CD4-positive, alpha-beta T cell (primary cell): ENCODE measurements at regions not wholly inside any gene's neighbourhood (a gene's known extent, or its start where the extent isn't known, plus 50 kb on each side); places are given as distances from the start of the nearest gene placed in this dataset.

ENCODE experiments used
- ATAC-seq: fragments of 200-7000 bp; cut with Tn5 transposase; one replicate; pipeline ENCODE4 v1.10.0; 2022; ENCODE audit warnings: mild to moderate bottlenecking; ENCODE audit not compliant: poor library complexity
- CTCF ChIA-PET: fragments of 350-600 bp; sonication (Branson Sonifier 250); formaldehyde crosslinking; loops from one replicate; lab custom pipeline; 2021; ENCODE audit warnings: antibody characterized with exemption, inconsistent platforms; lab: Charles Lee
- POLR2A ChIA-PET: fragments of 350-600 bp; sonication (Branson Sonifier 250); formaldehyde crosslinking; loops from one replicate; lab custom pipeline; 2021; ENCODE audit warnings: antibody characterized with exemption, inconsistent platforms; lab: Charles Lee
- DNase-seq, 14 experiments: peaks; one replicate each; pipeline ENCODE4 v3.0.0-alpha.2; 2013 to 2020; ENCODE audit warnings: mixed read lengths in 2 of 14
- H3K27ac ChIP-seq, 2 donors: one replicate each; pipeline versions ENCODE4 v1.5.1 to v1.7.0; 2013; ENCODE audit warnings: low read length in 2 of 2, low read depth in 1 of 2, mild to moderate bottlenecking in 1 of 2
- H3K27me3 ChIP-seq, 2 experiments: 1 replicate in 1 of 2; 2 replicates in 1 of 2; pipeline versions ENCODE4 v1.6.1 to v1.7.0; 2013; ENCODE audit warnings: low read length in 2 of 2, control low read depth in 1 of 2, mild to moderate bottlenecking in 1 of 2, moderate library complexity in 1 of 2; ENCODE audit not compliant: insufficient read depth in 2 of 2, control insufficient read depth in 1 of 2
- H3K36me3 ChIP-seq: one replicate; pipeline ENCODE4 v1.6.1; 2013; ENCODE audit warnings: low read length, control low read depth; ENCODE audit not compliant: insufficient read depth
- H3K4me1 ChIP-seq: one replicate; pipeline ENCODE4 v1.6.1; 2013; ENCODE audit warnings: low read length, control low read depth; ENCODE audit not compliant: insufficient read depth
- H3K4me3 ChIP-seq: one replicate; pipeline ENCODE4 v1.5.1; 2013; ENCODE audit warnings: mild to moderate bottlenecking, low read length, moderate library complexity
- H3K9me3 ChIP-seq, 2 experiments: 1 replicate in 1 of 2; 2 replicates in 1 of 2; pipeline versions ENCODE4 v1.6.1 to v1.7.0; 2013; ENCODE audit warnings: low read length in 2 of 2, mild to moderate bottlenecking in 2 of 2, control low read depth in 1 of 2, moderate library complexity in 1 of 2; ENCODE audit not compliant: control insufficient read depth in 1 of 2, insufficient read depth in 1 of 2
- H3K27ac Mint-ChIP-seq: one replicate; pipeline ENCODE4 v1.8.0; 2020; ENCODE audit warnings: mixed read lengths
- H3K27me3 Mint-ChIP-seq: one replicate; pipeline ENCODE4 v1.8.0; 2021; ENCODE audit warnings: mixed read lengths
- H3K36me3 Mint-ChIP-seq: one replicate; pipeline ENCODE4 v1.8.0; 2021; ENCODE audit warnings: low read depth, mixed read lengths
- H3K4me1 Mint-ChIP-seq: one replicate; pipeline ENCODE4 v1.8.0; 2021; ENCODE audit warnings: low read depth, mixed read lengths
- H3K4me3 Mint-ChIP-seq: one replicate; pipeline ENCODE4 v1.8.0; 2020; ENCODE audit warnings: mild to moderate bottlenecking, mixed read lengths
- H3K9me3 Mint-ChIP-seq: one replicate; pipeline ENCODE4 v1.8.0; 2020; ENCODE audit warnings: mixed read lengths
- intact Hi-C, 2 experiments: fragments of 100-400 bp; cut with DNase I in 1 of 2; cut with micrococcal nuclease in 1 of 2; formaldehyde crosslinking; loops; one replicate each; pipeline versions ENCODE4 v1.15.1 to v1.9.0; 2023 to 2025; cut with DNase I, micrococcal nuclease
- TF ChIP-seq, protein P1 (sequence below): fragments of 200-600 bp; IDR thresholded peaks from one replicate; pipeline ENCODE4 v1.8.0; 2022; ENCODE audit warnings: antibody characterized with exemption, mild to moderate bottlenecking

GRCh38 chr7:22642454-22642853 is 84.5 kb upstream of the IL6 start:
- H3K4me3 Mint-ChIP-seq = no peak overlapping the region
- Histone ChIP-seq H3K27me3 (no peaks in the 10 kb centered on the region), H3K4me3 (no peak overlapping the region), H3K9me3 (peaks cover 9 to 39% of the 10 kb centered on the region in 2 experiments), H3K36me3 (no peaks in the 10 kb centered on the region), H3K27ac (no peak overlapping the region), H3K4me1 (no peaks in the 10 kb centered on the region)
- H3K27me3 Mint-ChIP-seq = no peaks in the 10 kb centered on the region
- POLR2A ChIA-PET = no interaction called here
- CTCF ChIA-PET = no interaction called here
- H3K4me1 Mint-ChIP-seq = no peaks in the 10 kb centered on the region
- TF ChIP-seq, protein P1, sequence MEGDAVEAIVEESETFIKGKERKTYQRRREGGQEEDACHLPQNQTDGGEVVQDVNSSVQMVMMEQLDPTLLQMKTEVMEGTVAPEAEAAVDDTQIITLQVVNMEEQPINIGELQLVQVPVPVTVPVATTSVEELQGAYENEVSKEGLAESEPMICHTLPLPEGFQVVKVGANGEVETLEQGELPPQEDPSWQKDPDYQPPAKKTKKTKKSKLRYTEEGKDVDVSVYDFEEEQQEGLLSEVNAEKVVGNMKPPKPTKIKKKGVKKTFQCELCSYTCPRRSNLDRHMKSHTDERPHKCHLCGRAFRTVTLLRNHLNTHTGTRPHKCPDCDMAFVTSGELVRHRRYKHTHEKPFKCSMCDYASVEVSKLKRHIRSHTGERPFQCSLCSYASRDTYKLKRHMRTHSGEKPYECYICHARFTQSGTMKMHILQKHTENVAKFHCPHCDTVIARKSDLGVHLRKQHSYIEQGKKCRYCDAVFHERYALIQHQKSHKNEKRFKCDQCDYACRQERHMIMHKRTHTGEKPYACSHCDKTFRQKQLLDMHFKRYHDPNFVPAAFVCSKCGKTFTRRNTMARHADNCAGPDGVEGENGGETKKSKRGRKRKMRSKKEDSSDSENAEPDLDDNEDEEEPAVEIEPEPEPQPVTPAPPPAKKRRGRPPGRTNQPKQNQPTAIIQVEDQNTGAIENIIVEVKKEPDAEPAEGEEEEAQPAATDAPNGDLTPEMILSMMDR = no peak
- no peaks in the 10 kb centered on the region for H3K36me3 Mint-ChIP-seq
- H3K27ac Mint-ChIP-seq = no peak overlapping the region
- H3K9me3 Mint-ChIP-seq = peaks cover 16% of the 10 kb centered on the region
- intact Hi-C loops = no loop called here
- ATAC-seq (no peak), DNase-seq (no peak)

- H3K27ac Mint-ChIP-seq = no peak overlapping the region
Observed at GRCh38 chr7:22640269-22640668, 86.7 kb upstream of the IL6 start.

GRCh38 chr7:22639396-22639795 is 87.6 kb upstream of the IL6 start:
- Mint-ChIP-seq H3K9me3 (peaks cover 6% of the 10 kb centered on the region), H3K27ac (no peak overlapping the region), H3K4me1 (no peaks in the 10 kb centered on the region), H3K36me3 (no peaks in the 10 kb centered on the region), H3K27me3 (peaks cover 4% of the 10 kb centered on the region), H3K4me3 (no peak overlapping the region)
- ATAC-seq (no peak), DNase-seq (no peak)
- Histone ChIP-seq H3K9me3 (peaks cover under 1 to 11% of the 10 kb centered on the region in 2 experiments), H3K27me3 (peaks cover 0 to 4% of the 10 kb centered on the region in 2 experiments), H3K27ac (no peak overlapping the region), H3K36me3 (no peaks in the 10 kb centered on the region), H3K4me1 (no peaks in the 10 kb centered on the region), H3K4me3 (no peak overlapping the region)
- CTCF ChIA-PET = interaction anchor here (1.2 kb wide), 1 partner anchor 416 kb away, joined by 3 read pairs; no protein-coding TSS in a partner anchor
- POLR2A ChIA-PET = no interaction called here
- intact Hi-C loops = no loop called here
- TF ChIP-seq, protein P1 = no peak

More at GRCh38 chr7:22640269-22640668, 86.7 kb upstream of the IL6 start:
- Histone ChIP-seq H3K4me1 (no peaks in the 10 kb centered on the region), H3K4me3 (no peak overlapping the region), H3K27me3 (peaks cover 0 to 2% of the 10 kb centered on the region in 2 experiments), H3K36me3 (no peaks in the 10 kb centered on the region), H3K27ac (no peak overlapping the region), H3K9me3 (peaks cover 3 to 18% of the 10 kb centered on the region in 2 experiments)
- Mint-ChIP-seq H3K9me3 (peaks cover 6% of the 10 kb centered on the region), H3K4me1 (no peaks in the 10 kb centered on the region), H3K36me3 (no peaks in the 10 kb centered on the region), H3K27me3 (no peaks in the 10 kb centered on the region), H3K4me3 (no peak overlapping the region)
- no peak for DNase-seq
- TF ChIP-seq, protein P1 = no peak
- ChIA-PET POLR2A (no interaction called here), CTCF (no interaction called here)
- no peak for ATAC-seq
- intact Hi-C loops = no loop called here
